DND-41 (cell line): ENCODE measurements at regions not wholly inside any gene's neighbourhood (a gene's known extent, or its start where the extent isn't known, plus 50 kb on each side); places are given as distances from the start of the nearest gene placed in this dataset.

Source experiments
- CTCF ChIP-seq: IDR thresholded peaks from 2 replicates; pipeline ENCODE4 v1.5.1; 2012; ENCODE audit warnings: borderline replicate concordance, low read length, moderate library complexity, mild to moderate bottlenecking; ENCODE audit not compliant: poor library complexity, severe bottlenecking; ENCODE audit errors: extremely low read depth
- EZH2 ChIP-seq: IDR thresholded peaks from 3 replicates; pipeline ENCODE4 v1.6.1; 2012; ENCODE audit warnings: borderline replicate concordance, low read depth, mild to moderate bottlenecking, moderate library complexity, low read length, inconsistent platforms; ENCODE audit not compliant: severe bottlenecking

GRCh38 chr9:13971415-13971814, 342.5 kb downstream of the NFIB start:
- TF ChIP-seq CTCF = no peak
- no peak for TF ChIP-seq EZH2
